RPMI7951 (cell line): ENCODE measurements at regions not wholly inside any gene's neighbourhood (a gene's known extent, or its start where the extent isn't known, plus 50 kb on each side); places are given as distances from the start of the nearest gene placed in this dataset.

Experiments
- DNase-seq: peaks from one replicate; pipeline ENCODE4 v3.0.0-alpha.2; 2012; ENCODE audit warnings: low read depth

- DNase-seq, result no peak
Observed at GRCh38 chr10:120285408-120285807, 171.6 kb upstream of the PLPP4 start.

- no peak for DNase-seq
Observed at GRCh38 chr10:120286280-120286679, 170.7 kb upstream of the PLPP4 start.

GRCh38 chr10:120300513-120300912 lies 156.5 kb upstream of the PLPP4 start:
- no peak for DNase-seq

GRCh38 chr10:120308589-120308988 lies 148.4 kb upstream of the PLPP4 start:
- no peak for DNase-seq

- no peak for DNase-seq
Observed at GRCh38 chr10:120313715-120314114, 143.3 kb upstream of the PLPP4 start.

GRCh38 chr10:120314442-120314841 lies 142.6 kb upstream of the PLPP4 start:
- DNase-seq, result no peak

GRCh38 chr10:120318862-120319261 lies 138.2 kb upstream of the PLPP4 start:
- peak; percentile 35 for DNase-seq

- DNase-seq, result no peak
Observed at GRCh38 chr10:120327675-120328074, 129.4 kb upstream of the PLPP4 start.

- peak; percentile 19 for DNase-seq
Observed at GRCh38 chr10:120328647-120329046, 128.4 kb upstream of the PLPP4 start.

GRCh38 chr10:120335553-120335952 lies 121.5 kb upstream of the PLPP4 start:
- no peak for DNase-seq

GRCh38 chr10:120336306-120336910 lies 120.6 kb upstream of the PLPP4 start:
- no peak for DNase-seq

GRCh38 chr10:120336911-120337540 lies 120.0 kb upstream of the PLPP4 start:
- peak; percentile 41 for DNase-seq

GRCh38 chr10:120342115-120342714 lies 114.8 kb upstream of the PLPP4 start:
- no peak for DNase-seq

- DNase-seq, result no peak
Observed at GRCh38 chr10:120345186-120345585, 111.8 kb upstream of the PLPP4 start.

- DNase-seq, result no peak
Observed at GRCh38 chr10:120347644-120348043, 109.4 kb upstream of the PLPP4 start.

GRCh38 chr10:120349069-120349468 lies 108.0 kb upstream of the PLPP4 start:
- DNase-seq, result no peak

GRCh38 chr10:120355425-120355824 lies 101.6 kb upstream of the PLPP4 start:
- no peak for DNase-seq

- no peak for DNase-seq
Observed at GRCh38 chr10:120360571-120360970, 96.5 kb upstream of the PLPP4 start.

GRCh38 chr10:120365872-120366271 lies 91.2 kb upstream of the PLPP4 start:
- DNase-seq, result peak; percentile 25

- DNase-seq, result no peak
Observed at GRCh38 chr10:120367341-120367740, 89.7 kb upstream of the PLPP4 start.

- DNase-seq, result no peak
Observed at GRCh38 chr10:120368338-120368737, 88.7 kb upstream of the PLPP4 start.

- DNase-seq, result no peak
Observed at GRCh38 chr10:120368927-120369326, 88.1 kb upstream of the PLPP4 start.

GRCh38 chr10:120369856-120370276 lies 87.2 kb upstream of the PLPP4 start:
- no peak for DNase-seq
